GM13977 (cell line): ENCODE measurements at regions not wholly inside any gene's neighbourhood (a gene's known extent, or its start where the extent isn't known, plus 50 kb on each side); places are given as distances from the start of the nearest gene placed in this dataset.

Experiments used
- DNase-seq: peaks from one replicate; pipeline ENCODE4 v3.0.0; 2012; ENCODE audit warnings: low spot score
- CTCF ChIP-seq: IDR thresholded peaks from 2 replicates; pipeline ENCODE4 v1.5.1; 2012; ENCODE audit warnings: mild to moderate bottlenecking, control low read depth; ENCODE audit not compliant: insufficient read depth; ENCODE audit errors: extremely low read depth, missing control alignments
- in situ Hi-C: fragments of 300-500 bp; cut with MboI; formaldehyde crosslinking; loops from one replicate; pipeline ENCODE4 v1.12.0; 2022; ENCODE audit warnings: low sequenced_read_pairs, low pct_unique_long_range_greater_than_20kb, mixed read lengths, inconsistent platforms; ENCODE audit not compliant: unreplicated experiment

GRCh38 chr3:150059241-150059640, 88.5 kb upstream of the PFN2 start:
- DNase-seq = no peak
- in situ Hi-C loops = no loop called here
- TF ChIP-seq CTCF = no peak

- TF ChIP-seq CTCF = no peak
- in situ Hi-C loops = no loop called here
- no peak for DNase-seq
Measured at GRCh38 chr3:150057227-150057626, 86.5 kb upstream of the PFN2 start.

GRCh38 chr3:150055332-150055731, 84.6 kb upstream of the PFN2 start:
- DNase-seq = no peak
- in situ Hi-C loops = no loop called here
- TF ChIP-seq CTCF = no peak

GRCh38 chr3:150054635-150055034, 83.9 kb upstream of the PFN2 start:
- in situ Hi-C loops = no loop called here
- no peak for DNase-seq
- no peak for TF ChIP-seq CTCF

GRCh38 chr3:150050510-150050909, 79.8 kb upstream of the PFN2 start:
- TF ChIP-seq CTCF = no peak
- in situ Hi-C loops = no loop called here
- DNase-seq = no peak

GRCh38 chr3:150049317-150049716, 78.6 kb upstream of the PFN2 start:
- no peak for TF ChIP-seq CTCF
- in situ Hi-C loops = no loop called here
- DNase-seq = no peak

- no peak for DNase-seq
- no peak for TF ChIP-seq CTCF
- in situ Hi-C loops = no loop called here
Measured at GRCh38 chr3:150041877-150042276, 71.2 kb upstream of the PFN2 start.
